Spinal cord (tissue), 9 donors: ENCODE measurements at regions not wholly inside any gene's neighbourhood (a gene's known extent, or its start where the extent isn't known, plus 50 kb on each side); places are given as distances from the start of the nearest gene placed in this dataset.
"Not testable (repeated sequence)": the region's sequence is repeated elsewhere in the genome, so short reads cannot be mapped to it uniquely, and the experiment has no call there.

ENCODE experiments used
- DNase-seq, 6 donors: peaks; one replicate each; pipeline versions ENCODE4 v3.0.0 to v3.0.0-alpha.2; 2013 to 2015; ENCODE audit warnings: low spot score in 6 of 6, low read depth in 4 of 6
- H3K27ac ChIP-seq: one replicate; pipeline ENCODE4 v1.5.1; 2013; ENCODE audit warnings: low read depth, low read length, control low read depth
- H3K27me3 ChIP-seq: one replicate; pipeline ENCODE4 v1.6.1; 2013; ENCODE audit warnings: low read length; ENCODE audit not compliant: control insufficient read depth, insufficient read depth
- H3K36me3 ChIP-seq: one replicate; pipeline ENCODE4 v1.6.1; 2013; ENCODE audit warnings: low read length; ENCODE audit not compliant: control insufficient read depth, insufficient read depth
- H3K4me1 ChIP-seq: one replicate; pipeline ENCODE4 v1.6.1; 2013; ENCODE audit warnings: low read length; ENCODE audit not compliant: control insufficient read depth, insufficient read depth
- H3K4me3 ChIP-seq: one replicate; pipeline ENCODE4 v1.5.1; 2013; ENCODE audit warnings: low read depth, low read length, control low read depth
- H3K9me3 ChIP-seq: one replicate; pipeline ENCODE4 v1.6.1; 2013; ENCODE audit warnings: low read length; ENCODE audit not compliant: control insufficient read depth, insufficient read depth
- WGBS: methylation state at CpG from one replicate; pipeline ENCODE4 v1.1.5; 2013; ENCODE audit warnings: missing lambda C conversion rate; ENCODE audit not compliant: insufficient coverage; 5-methylcytosine and 5-hydroxymethylcytosine counted together
- donor health status: healthy.

DNA sequence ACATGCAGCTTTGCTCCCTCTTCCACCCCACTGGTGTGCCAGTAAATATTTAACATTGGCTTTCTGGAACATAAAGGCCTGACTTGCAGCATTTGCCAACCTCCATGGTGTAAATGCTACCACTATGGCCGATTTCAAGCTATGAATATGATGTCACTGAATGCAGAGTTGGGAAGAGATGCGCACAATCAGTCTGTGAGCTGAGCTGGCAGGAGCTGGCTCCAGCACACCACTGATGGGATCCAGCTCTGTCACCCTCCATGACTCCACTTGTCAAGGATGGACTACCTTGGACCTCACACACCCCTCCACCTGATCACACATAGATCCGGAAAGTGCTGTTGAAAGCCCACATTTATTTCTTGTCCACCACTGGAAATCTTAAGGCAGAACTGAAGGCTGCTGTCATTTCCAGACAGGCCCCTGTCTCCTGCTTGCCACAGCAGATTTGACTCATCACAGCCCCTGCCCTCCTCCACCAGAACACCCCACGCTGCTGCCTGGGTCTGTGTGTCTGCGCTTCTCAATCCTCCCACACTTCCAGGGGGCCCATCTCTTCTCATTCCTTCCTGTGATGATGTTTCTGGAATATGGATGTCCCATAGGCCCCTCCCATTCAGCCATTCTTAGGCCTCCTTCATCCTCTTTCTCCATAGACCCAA, 82.2 kb upstream of the BCAR3 start:
- no peaks in the 10 kb centered on the region for H3K36me3 ChIP-seq
- 93% methylated on average over 3 of the region's 5 CpGs for WGBS
- H3K27me3 ChIP-seq, result no peaks in the 10 kb centered on the region
- H3K4me3 ChIP-seq, result no peak overlapping the region
- DNase-seq, result no peak
- no peak overlapping the region for H3K27ac ChIP-seq
- H3K4me1 ChIP-seq, result peaks cover 16% of the 10 kb centered on the region
- no peaks in the 10 kb centered on the region for H3K9me3 ChIP-seq

- DNase-seq, result peak in 2 of 6 donors; percentile 35 to 79
- H3K36me3 ChIP-seq, result no peaks in the 10 kb centered on the region
- 25% methylated on average over 6 of the region's 7 CpGs for WGBS
- no peak overlapping the region for H3K4me3 ChIP-seq
- H3K9me3 ChIP-seq, result no peaks in the 10 kb centered on the region
- no peaks in the 10 kb centered on the region for H3K27me3 ChIP-seq
- H3K4me1 ChIP-seq, result peaks cover 22% of the 10 kb centered on the region
- no peak overlapping the region for H3K27ac ChIP-seq
Observed at GRCh38 chr1:93758842-93759515, 77.3 kb upstream of the BCAR3 start.

DNA sequence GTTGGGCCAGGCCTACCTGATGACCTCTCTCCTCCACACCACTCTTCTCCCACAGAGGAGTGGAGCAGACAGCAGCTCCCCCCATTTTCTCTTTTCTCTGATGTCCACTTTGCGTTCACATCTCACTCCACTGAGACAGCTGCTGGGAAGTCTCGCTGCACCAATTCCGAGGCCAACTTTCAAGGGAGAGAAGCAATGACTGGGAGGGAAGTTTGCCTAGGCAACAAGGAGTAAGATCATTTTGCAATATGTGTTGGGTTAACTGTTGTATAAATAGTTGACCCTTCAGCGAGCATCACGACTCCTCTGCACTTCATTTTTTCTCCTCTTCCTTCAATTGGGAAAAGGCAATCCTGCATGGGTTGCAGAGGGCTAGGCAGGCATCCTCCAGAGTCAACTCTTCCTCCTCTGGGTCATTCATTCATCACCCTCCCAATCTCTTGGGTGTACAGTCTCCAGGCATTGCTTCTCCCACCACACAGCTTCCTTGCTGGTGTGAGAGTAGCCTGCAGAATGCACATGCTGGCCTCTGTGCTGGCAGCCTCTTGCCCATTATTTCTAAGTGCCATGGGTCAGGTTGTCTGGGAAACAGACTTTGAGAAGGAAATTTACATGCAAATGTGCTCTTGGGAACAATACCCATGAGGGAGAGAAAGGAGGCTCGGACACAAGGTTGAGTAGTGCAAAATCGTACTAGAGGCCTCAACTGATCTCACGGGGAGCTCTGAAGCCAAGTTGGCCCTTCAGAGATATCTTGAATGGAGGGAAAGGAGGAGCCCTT, 75.8 kb upstream of the BCAR3 start:
- H3K4me1 ChIP-seq, result peaks cover 22% of the 10 kb centered on the region
- no peaks in the 10 kb centered on the region for H3K9me3 ChIP-seq
- WGBS, result 65% methylated on average over 7 of the region's 8 CpGs
- H3K36me3 ChIP-seq, result no peaks in the 10 kb centered on the region
- H3K27ac ChIP-seq, result no peak overlapping the region
- no peak overlapping the region for H3K4me3 ChIP-seq
- peak in 2 of 6 donors; percentile 64 to 70 for DNase-seq
- H3K27me3 ChIP-seq, result no peaks in the 10 kb centered on the region

- Histone ChIP-seq H3K27me3 (no peaks in the 10 kb centered on the region), H3K4me1 (peaks cover 28% of the 10 kb centered on the region), H3K36me3 (no peaks in the 10 kb centered on the region), H3K4me3 (no peak overlapping the region), H3K9me3 (no peaks in the 10 kb centered on the region), H3K27ac (no peak overlapping the region)
- DNase-seq, result no peak
Observed at GRCh38 chr1:93756657-93757056, 75.0 kb upstream of the BCAR3 start.

DNA sequence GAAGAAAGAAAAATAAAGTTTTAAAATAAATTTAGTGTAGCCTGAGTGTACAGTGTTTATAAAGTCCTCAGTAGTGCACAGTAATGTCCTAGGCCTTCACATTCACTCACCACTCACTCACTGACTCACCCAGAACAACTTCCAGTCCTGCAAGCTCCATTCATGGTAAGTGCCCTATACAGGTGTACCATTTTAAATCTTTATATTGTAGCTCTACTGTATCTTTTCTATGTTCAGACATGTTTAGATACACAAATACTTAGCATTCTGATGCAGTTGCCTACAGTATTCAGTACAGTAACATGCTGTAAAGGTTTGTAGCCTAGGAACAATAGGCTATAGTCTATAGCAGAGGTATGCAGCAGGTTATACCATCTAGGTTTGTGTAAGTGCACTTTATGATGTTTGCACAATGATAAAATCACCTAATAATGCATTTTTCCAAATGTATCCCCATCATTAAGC, 73.6 kb upstream of the BCAR3 start:
- not testable (repeated sequence) for H3K36me3 ChIP-seq, H3K27ac ChIP-seq, DNase-seq, H3K4me3 ChIP-seq, H3K9me3 ChIP-seq, H3K27me3 ChIP-seq
- H3K4me1 ChIP-seq, result peaks cover 38% of the 10 kb centered on the region

DNA sequence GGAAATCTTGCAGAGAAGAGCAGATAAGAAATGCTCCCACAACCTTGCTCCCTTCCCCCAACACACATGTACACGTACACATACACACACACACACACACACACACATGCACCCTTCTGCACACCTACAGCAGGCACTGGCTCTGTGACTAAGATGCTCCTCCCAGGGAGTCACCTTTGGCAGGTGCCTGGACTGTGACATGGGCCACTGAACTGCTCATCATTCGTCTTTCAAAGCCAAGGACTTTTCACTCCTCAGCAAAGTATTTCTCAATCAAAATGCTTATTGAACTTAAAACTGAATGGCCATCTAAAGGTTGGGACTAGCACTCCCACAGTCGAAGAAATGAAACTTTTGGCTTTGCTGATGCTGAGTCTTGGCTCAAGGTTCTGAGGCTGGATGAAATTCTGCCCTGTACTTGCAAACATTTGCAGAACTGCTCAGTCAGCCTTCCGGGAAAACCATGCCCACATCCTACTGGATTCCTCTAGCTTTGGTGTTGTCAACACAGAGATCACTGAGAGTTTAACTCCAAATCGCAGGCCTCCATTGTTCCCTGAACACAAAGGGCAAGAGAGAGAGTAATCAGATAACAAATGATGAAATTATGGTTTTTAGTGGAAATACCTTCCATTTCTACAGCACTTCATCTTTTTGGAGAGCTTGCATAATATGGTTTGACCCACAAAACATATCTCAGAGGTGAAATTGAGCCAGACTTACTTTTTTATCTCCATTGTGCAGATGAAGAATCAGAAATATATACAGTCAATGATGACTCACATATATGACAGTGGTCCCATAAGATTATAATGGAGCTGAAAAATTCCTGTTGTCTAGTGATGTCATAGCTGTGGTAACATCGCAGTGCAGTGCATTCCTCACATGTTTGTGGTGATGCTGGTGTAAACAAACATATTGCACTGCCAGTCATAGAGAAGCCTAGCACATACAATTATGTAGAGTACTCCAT, 72.4 kb upstream of the BCAR3 start:
- no peaks in the 10 kb centered on the region for H3K27me3 ChIP-seq
- H3K9me3 ChIP-seq, result no peaks in the 10 kb centered on the region
- 79% methylated on average over 2 of the region's 6 CpGs for WGBS
- H3K36me3 ChIP-seq, result no peaks in the 10 kb centered on the region
- no peak overlapping the region for H3K4me3 ChIP-seq
- peaks cover 34% of the 10 kb centered on the region for H3K4me1 ChIP-seq
- no peak overlapping the region for H3K27ac ChIP-seq
- peak in 1 of 6 donors; percentile 46 for DNase-seq

DNA sequence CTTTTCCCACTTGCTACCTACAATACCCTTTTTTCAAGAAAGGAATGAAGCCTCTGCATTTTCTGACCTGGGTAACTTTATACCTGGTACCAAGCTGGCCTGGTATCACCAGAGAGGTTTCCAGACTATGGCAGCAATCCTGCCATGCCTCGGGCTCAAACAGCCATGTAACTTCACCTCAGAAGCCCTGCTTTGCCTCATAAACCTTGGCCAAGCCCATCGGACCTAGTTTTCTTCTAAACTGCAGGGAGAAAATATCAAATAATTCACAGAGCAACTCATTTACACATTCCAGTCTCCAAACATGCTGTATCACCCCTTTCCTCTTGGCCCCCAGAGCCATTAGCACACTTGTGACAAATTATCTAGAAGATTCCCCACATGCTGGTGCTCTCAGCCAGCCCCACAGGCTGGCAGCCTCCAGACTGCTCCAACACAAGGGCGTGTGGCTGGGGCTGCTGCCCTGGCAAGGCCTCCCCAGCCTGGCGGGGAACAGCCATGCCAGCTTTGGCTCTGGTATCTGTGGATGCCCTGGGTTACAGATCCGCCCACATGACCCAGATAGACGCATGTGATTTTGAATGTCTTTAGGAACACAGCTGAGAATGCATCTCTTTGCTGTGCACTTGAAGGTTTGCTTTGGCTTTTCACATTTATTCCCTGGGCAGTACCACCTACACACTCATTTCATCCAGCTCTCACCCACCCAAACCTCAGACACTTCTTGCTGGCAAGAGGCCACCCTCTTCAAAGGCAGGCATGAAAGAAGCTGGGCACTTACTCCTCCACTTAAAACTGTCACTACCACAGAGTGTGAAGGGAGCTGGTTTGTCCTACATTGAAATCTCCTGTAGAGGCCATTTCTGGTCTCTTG, 70.0 kb upstream of the BCAR3 start:
- WGBS, result 49% methylated on average over 6 of the region's 6 CpGs
- H3K9me3 ChIP-seq, result peaks cover 2% of the 10 kb centered on the region
- H3K36me3 ChIP-seq, result no peaks in the 10 kb centered on the region
- no peak overlapping the region for H3K4me3 ChIP-seq
- H3K27ac ChIP-seq, result no peak overlapping the region
- peaks cover 16% of the 10 kb centered on the region for H3K4me1 ChIP-seq
- no peaks in the 10 kb centered on the region for H3K27me3 ChIP-seq
- peak in 2 of 6 donors; percentile 57 to 85 for DNase-seq

DNA sequence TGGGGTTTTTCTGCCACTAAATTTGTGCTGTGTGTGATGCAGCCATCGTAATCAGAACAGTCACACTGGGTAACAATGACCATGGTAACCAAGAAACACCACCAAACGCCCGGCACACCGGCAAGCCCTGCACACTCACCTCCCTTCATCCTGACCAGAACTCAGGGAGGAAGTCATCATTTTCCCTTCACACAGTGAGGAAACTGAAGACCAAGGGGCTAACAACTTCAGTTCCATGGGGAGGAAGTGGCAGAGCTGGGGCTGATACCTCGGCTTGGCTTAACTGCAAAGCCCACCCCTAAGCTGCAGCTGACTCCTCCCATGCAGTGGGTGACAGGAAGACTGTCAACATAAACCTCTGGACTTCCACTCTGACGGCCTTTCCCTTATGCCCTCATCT, 69.3 kb upstream of the BCAR3 start:
- WGBS, result 77% methylated on average over 6 of the region's 6 CpGs
- Histone ChIP-seq H3K27me3 (no peaks in the 10 kb centered on the region), H3K36me3 (no peaks in the 10 kb centered on the region), H3K27ac (no peak overlapping the region), H3K9me3 (peaks cover 2% of the 10 kb centered on the region), H3K4me1 (peaks cover 16% of the 10 kb centered on the region), H3K4me3 (no peak overlapping the region)
- no peak for DNase-seq
